Urothelium cell line (cell line): ENCODE measurements at regions not wholly inside any gene's neighbourhood (a gene's known extent, or its start where the extent isn't known, plus 50 kb on each side); places are given as distances from the start of the nearest gene placed in this dataset.

Experiments
- DNase-seq: peaks from one replicate; pipeline ENCODE4 v3.0.0; 2011; ENCODE audit warnings: low spot score, mixed read lengths
- FAIRE-seq: peaks from 2 replicates; lab custom pipeline; 2011; peaks lifted over from hg19 to GRCh38; lab: Jason Lieb, UNC

GRCh38 chr4:54933579-54933978, 191.8 kb downstream of the KDR start:
- no peak for DNase-seq
- FAIRE-seq, result no peak

GRCh38 chr4:54930226-54930625, 195.2 kb downstream of the KDR start:
- FAIRE-seq (no peak), DNase-seq (peak; percentile 74)

GRCh38 chr4:54929459-54929858, 195.9 kb downstream of the KDR start:
- peak; percentile 33 for DNase-seq
- no peak for FAIRE-seq

- no peak for DNase-seq
- FAIRE-seq, result no peak
Measured at GRCh38 chr4:54924891-54925290, 200.5 kb downstream of the KDR start.

GRCh38 chr4:54915276-54915675, 210.1 kb downstream of the KDR start:
- FAIRE-seq (no peak), DNase-seq (no peak)

GRCh38 chr4:54914781-54915180, 210.6 kb downstream of the KDR start:
- FAIRE-seq, result peak; percentile 5
- no peak for DNase-seq

GRCh38 chr4:54913751-54914526, 211.5 kb downstream of the KDR start:
- FAIRE-seq (no peak), DNase-seq (no peak)

GRCh38 chr4:54912155-54912554, 213.2 kb downstream of the KDR start:
- FAIRE-seq (peak; percentile 73), DNase-seq (no peak)

GRCh38 chr4:54909961-54910360, 215.4 kb downstream of the KDR start:
- no peak for FAIRE-seq

GRCh38 chr4:54908763-54909162, 216.6 kb downstream of the KDR start:
- FAIRE-seq (no peak), DNase-seq (no peak)

More at GRCh38 chr4:54909961-54910360, 215.4 kb downstream of the KDR start:
- no peak for DNase-seq

- DNase-seq (no peak), FAIRE-seq (no peak)
Measured at GRCh38 chr4:54904953-54905352, 220.4 kb downstream of the KDR start.

- FAIRE-seq (no peak), DNase-seq (no peak)
Measured at GRCh38 chr4:54902976-54903375, 222.4 kb downstream of the KDR start.

GRCh38 chr4:54902271-54902670, 223.1 kb downstream of the KDR start:
- FAIRE-seq, result no peak
- DNase-seq, result peak; percentile 57

- no peak for FAIRE-seq
- no peak for DNase-seq
Measured at GRCh38 chr4:54901202-54901601, 224.2 kb downstream of the KDR start.

GRCh38 chr4:54898656-54899340, 226.6 kb downstream of the KDR start:
- FAIRE-seq (peak; percentile 73), DNase-seq (peak; percentile 16)

GRCh38 chr4:54898056-54898562, 227.3 kb downstream of the KDR start:
- DNase-seq, result no peak
- no peak for FAIRE-seq

- DNase-seq, result no peak
- FAIRE-seq, result no peak
Measured at GRCh38 chr4:54897590-54897989, 227.8 kb downstream of the KDR start.

GRCh38 chr4:54882616-54883015, 224.9 kb downstream of the KIT start:
- DNase-seq (no peak), FAIRE-seq (no peak)

- DNase-seq (peak; percentile 42), FAIRE-seq (no peak)
Measured at GRCh38 chr4:54879576-54879975, 221.8 kb downstream of the KIT start.

- FAIRE-seq (no peak), DNase-seq (peak; percentile 12)
Measured at GRCh38 chr4:54877006-54877405, 219.2 kb downstream of the KIT start.

GRCh38 chr4:54872261-54872660, 214.5 kb downstream of the KIT start:
- DNase-seq (peak; percentile 15), FAIRE-seq (no peak)
